Superior temporal gyrus (tissue), 1 donor: ENCODE measurements at regions not wholly inside any gene's neighbourhood (a gene's known extent, or its start where the extent isn't known, plus 50 kb on each side); places are given as distances from the start of the nearest gene placed in this dataset.
"Not testable (repeated sequence)": the region's sequence is repeated elsewhere in the genome, so short reads cannot be mapped to it uniquely, and the experiment has no call there.

Experiments used
- DNase-seq: peaks from one replicate; pipeline ENCODE4 v3.0.0-alpha.2; 2016; ENCODE audit errors: extremely low spot score

DNA sequence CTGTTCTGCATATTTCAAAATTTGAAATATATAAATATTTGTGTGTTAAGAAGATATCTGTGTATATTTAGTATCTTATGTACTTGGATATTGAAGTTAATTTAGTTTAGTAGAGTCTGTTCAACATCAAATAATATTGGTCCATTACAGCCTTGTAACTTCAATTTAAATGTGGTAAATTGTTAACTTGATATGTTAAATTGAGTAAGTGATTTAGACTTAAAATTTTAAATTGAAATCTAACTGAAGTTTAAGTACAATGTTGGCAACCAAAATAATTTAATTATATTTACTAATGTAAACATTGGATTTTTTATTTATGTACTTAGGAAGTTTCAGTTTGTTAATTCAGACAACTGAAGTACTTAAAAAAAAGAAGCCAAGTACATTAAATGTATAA, 343.9 kb upstream of the DNAJC19 start:
- DNase-seq = no peak

DNA sequence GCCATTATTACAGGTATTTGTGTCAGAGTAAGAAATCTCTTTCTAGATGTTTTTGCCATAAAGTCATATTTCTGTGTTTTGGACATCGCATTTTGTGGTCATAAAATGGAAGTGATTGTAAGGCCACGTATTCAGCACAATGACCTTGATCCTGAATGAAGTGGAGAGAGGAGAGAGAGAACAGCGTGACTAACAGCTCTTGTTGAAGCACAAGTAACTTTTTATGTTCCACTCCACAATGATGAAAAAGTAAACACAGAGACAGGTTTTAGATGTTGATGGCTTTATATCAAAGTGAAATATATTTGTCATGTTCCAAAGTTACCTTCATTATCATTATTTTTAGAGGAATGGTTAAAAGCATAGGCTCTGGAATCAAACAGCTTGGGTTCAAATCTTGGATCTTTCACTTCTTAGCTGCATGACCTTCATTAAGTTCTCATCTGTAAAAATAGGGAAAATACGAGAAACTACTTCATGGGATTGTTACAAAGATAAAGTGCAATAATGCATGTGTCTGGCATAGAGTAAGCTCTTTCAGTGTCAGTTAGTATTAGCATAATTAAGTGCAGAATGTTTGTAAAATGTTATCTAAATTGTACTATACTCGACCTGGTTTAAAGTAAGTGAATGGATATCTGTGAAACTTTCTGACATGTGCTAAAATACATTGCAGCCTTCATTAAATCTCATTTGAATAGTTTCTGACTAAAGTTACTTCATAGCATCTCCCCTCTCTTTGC, 341.5 kb upstream of the DNAJC19 start:
- DNase-seq = no peak

DNA sequence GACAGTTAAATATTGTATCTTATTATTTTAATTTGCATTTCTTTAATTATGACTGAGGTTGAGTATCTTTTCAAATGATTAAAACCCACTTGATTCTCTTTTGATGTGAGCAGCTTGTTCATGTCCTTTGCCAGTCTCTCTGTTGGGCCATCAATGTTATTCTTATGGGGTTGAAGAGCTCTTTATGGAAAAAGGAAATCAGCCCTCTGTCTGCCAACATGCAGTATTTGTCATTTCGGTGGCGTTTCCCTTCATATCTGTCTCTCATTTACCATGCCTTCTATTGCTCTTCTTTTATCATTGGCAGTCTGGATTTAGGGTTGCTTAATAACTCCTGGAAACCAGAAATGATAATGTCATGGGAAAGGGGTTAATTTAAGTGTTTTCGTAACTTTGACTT, 340.7 kb upstream of the DNAJC19 start:
- DNase-seq = peak; percentile 47

DNA sequence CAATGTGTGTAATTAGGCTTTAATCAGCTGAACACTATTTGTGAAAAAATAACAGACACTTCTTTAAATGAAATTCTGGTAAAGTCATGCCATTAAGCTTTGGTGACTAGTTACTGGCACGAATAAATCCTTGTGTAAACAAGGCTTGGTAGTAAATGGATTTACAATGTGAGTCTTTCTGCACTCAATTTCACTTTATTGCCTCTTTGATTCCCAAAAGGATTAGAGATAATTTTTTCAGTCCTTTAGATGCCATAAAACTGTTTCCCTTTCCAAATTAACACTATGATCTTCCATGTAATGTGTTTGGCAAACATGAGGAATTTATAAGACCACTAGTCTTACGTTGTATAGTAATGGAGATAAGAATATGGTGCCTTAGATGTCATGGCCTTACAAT, 339.5 kb upstream of the DNAJC19 start:
- DNase-seq = no peak

DNA sequence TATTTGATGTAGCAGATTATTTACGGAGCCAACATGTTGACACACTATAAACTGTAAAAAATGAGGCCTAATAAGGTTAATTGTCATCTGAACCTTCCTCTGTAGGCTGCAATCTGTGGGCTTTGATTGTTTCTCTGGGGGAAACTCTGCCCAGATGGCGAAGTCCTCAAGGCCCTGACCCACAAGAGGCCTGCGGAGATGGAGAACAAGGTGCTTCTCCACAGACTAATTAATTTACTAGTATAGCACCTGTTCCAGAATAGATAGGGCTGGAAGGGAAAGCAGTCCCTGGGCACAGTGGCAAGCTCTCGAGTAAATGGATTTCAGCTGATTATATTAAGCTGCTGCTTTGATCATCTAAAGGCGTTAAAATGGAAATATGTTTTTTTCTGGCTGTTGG, 338.8 kb upstream of the DNAJC19 start:
- DNase-seq = peak; percentile 60

DNA sequence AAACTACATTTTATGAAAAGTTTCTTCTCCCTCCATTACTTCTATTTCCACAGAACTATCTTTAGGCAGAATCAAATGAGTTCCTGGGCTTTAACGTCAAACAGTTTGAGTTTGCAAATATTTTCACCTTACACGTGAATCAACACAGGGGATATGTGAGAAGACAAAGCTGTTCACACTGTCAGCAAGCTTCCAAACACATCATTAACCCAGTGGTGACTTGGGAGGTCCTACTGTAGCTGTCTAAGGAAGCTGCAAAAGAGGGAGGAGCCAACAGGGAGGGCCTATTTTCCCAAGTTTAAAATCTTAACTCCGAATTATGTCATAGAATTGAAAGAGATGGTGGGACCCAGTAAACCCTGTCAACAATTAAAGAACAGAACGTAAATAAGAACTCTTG, 337.8 kb upstream of the DNAJC19 start:
- no peak for DNase-seq

DNA sequence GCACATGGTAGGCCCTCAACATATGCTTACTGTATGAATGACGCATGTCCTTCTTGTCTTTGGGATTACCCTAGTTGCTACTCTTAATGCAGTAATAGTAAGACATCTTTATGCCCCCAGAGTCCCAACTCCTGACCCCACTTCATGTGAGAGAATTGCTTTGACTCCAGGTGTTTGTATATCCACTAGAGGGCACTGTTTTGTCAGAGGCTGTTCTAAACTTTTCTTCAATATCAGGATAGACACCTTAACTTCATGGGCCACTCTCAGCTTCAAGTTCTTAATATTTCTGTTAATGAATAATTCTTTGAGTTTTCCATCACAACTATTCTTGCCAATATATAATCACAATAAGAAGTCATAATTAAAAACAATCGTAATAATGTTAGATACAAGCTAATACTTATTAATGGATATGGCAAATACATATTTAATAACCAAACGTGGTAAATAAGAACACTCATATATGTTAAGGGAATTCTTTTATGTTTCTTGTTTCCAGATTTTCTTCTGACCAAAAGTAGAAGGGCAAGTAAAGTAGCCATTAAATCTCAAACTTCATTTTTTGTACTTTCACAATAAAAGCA, 337.2 kb upstream of the DNAJC19 start:
- DNase-seq = peak; percentile 91

DNA sequence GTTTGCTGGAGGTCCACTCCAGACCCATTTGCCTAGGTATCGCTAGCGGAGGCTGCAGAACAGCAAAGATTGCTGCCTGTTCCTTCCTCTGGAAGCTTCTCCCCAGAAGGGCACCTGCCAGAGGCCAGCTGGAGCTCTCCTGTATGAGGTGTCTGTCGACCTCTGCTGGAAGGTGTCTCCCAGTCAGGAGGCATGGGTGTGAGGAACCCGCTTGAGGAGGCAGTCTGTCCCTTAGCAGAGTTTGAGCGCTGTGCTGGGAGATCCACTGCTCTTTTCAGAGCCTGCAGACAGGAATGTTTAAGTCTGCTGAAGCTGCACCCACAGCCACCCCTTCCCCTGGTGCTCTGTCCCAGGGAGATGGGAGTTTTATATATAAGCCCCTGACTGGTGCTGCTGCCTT, 335.0 kb upstream of the DNAJC19 start:
- not testable (repeated sequence) for DNase-seq

DNA sequence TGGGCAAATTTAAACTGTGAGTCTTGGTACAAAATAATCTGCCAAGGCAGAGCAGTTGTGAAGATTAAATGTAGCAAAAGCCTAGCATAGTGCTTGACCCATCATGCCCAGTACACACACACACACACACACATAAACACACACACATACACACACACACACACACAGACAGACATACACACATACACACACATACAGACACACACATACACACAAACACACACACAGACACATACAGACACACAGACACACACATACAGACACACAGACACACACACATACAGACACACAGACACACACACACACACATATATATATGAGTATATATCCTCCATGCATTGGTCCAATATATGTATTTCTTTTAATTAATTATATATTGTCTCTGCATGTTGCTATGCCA, 328.8 kb upstream of the DNAJC19 start:
- DNase-seq = no peak

DNA sequence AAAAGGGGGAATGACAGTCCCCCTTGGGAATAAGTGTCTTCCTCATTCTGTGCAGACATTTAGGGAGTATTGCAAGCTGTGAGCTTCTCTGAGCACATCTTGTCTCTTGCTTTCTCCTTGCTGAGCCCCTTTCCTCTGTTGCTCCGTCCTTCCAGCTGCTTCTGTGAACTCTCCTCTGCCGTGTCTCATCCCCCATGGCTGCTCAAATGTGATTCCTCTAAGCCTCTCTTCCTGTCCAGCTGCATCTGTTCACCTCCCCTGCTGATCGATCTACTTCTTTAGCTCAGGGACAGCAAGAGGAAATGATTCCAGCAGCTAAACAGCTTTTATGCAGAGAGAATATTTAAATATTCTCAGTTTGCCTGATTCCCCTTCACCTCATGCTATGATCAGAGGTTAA, 328.0 kb upstream of the DNAJC19 start:
- no peak for DNase-seq

DNA sequence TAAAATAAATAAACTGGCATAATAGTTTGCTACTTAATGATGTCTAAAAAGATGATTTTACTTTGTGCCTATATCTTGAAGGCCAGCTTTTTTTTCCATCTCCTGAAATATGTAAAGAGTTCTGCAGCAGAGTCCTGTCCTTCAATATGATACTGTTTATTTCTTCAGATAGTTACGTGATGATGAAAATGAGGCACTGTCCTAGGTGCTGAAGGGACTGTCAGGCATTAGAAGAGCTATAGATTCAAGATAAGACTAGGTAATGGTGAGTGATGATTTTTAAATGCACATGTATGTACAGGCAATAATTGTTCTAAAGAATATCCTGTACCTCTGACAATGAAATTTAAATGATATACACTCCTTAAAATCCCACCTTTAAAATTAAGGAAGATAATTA, 326.9 kb upstream of the DNAJC19 start:
- DNase-seq = no peak

DNA sequence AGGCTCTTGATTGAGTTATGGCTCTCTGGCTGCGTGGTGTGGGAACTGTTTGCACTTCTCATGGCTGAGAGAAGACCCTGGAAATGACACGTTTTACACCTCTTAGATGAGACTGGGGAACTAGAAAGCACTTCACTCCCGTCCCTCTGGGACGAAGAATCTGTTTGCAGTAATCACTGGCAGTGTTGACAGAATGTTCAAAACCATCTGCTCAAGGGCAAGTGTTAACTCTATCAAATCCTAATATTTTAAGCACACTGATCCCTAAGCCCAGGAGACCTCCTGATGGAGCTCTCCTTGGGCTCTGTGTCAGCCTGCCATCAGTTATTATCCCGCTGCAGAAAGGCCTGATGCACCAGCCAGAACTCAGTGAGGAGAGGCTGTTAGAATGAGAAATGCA, 323.8 kb upstream of the DNAJC19 start:
- DNase-seq = no peak

DNA sequence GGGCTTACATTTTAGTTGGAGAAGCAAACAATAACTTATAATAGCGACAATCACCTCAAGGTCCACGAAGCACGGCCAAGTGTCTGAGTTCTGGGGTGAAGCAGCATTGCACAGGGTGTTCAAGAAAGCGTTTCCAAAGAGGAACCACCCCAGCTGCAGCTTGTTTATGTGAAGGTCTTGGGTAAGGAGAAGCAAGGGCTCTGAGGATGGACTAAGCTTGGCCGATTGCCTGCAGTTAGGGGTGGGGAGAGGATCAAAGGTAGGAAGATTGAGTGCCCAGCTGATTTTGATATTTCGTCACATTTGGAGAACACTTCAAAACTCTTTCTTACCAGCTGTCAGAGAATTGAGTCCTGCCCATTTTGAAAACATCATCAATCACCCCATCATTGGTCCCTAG, 321.6 kb upstream of the DNAJC19 start:
- DNase-seq = no peak

DNA sequence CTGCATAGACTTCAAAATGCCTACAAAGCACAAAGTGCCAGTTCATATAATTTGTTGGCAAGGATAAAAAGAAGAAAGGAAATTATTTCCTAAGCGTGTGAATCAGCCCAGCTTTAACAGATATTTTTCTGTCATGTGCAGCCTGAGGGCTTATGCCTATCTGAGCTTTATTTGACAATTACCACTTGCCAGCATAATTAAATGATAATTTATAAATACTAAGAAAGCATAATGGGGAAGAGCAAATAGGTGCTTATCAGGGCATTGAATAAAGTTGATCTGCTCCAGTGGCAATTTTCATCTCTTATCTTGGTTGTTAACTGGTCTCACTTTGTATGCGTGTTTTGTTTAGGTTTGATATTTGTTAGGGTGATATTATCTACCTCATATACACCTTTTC, 313.4 kb upstream of the DNAJC19 start:
- no peak for DNase-seq

DNA sequence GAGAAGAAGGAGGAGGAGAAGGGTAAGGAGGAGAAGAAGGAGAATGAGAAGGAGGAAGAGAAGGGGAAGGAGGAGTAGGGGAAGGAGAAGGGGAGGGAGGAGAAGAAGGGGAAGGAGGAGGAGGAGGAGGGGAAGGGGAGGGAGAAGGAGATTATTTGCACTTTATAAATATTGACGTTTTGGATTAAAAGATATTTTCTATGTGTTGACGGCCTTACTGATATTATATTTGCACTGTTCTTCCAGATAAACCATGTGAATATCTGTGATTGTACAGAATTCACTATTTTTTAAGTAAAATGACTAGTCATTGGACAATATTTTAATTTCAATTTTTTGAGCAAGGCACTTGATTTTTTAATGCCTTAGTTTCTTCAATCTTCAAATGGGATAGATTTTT, 310.5 kb upstream of the DNAJC19 start:
- no peak for DNase-seq

DNA sequence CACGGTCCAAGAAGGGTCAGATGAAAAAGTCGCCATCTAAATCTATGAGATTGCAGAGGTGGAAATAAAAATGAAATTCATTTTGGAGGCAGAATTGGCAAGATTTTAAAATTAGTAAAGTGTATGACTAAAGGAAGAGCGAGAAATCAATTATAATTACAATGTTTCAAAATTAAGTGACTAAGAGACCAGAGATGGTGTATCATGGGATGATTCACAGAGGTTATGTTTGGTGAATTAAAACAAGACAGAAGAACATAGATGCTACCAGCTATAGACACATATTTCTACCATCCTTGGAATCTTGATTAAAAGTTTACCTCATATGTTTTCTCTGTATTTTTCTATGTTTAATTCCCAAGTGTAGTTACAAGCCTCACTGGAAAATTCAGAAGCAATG, 308.9 kb upstream of the DNAJC19 start:
- DNase-seq = no peak

DNA sequence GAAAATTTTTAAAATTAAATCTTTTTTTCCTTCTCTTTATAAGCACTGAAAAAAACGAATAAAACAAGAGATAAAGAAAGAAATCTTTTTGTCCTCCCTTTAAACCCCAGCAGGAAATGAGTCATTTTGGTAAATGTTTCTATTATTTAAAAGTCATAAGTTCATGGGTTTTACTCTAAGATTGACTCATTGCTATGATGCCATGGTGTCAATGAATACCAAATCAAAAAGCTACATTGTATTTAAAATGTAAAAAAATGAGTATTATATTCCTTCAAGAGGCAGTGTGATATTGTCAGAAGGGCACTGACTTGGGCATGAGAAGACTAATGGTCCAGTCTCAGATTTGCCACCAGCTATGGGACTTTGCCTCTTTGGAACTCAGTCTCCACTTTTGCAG, 303.4 kb upstream of the DNAJC19 start:
- DNase-seq = no peak

DNA sequence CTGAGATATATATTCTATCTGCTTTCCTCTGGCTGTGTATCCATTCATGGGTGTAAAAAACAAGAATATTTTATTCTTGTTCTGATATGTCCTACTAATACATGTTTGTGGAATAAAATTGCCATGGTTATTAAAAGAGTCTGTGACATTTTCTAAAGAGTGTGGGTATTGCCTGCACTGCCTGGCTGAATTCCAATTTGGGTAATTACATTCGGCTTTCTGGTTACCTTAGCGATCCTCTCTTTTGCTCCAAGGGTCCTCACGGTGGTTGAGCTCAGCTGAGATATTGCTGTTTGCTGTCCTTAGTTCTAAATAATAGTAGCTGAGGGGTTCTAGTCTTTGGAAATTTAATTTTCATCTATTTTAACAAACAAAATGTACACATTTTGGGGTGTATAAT, 301.4 kb upstream of the DNAJC19 start:
- DNase-seq = no peak

DNA sequence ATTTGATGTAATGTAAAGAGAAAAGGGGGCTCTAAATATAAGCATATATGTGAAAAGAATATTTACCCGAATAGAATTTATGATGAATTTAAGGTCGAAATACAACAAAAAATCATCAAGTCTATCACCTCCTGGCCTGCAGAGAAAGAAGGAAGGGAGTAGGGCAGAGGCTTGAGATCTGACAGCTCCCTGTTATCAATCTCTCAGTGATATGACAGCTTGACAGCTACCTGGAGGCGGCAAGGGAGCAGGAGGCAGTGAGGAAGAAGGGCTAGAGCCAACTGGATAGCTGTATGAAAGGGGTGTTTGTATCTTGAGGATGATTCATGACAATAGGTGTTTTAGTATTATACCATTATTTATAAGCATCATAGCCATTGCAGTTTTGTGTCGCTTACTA, 299.8 kb upstream of the DNAJC19 start:
- no peak for DNase-seq

DNA sequence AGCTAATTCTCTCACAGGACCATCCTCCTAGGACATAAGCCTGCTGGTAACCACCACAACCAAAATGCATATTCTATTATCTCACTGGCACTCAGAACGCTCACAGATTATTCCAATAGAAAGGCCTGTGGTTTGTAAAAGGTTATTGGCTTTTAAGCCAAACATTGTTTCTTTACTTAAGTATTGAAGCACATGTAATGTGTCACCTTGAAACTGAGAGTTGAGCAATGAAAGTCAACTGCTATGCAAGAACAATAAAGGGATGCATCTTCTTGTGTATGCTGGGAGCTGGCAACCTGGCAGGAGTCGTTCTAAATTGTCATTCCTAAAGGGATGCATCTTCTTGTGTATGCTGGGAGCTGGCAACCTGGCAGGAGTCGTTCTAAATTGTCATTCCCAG, 298.6 kb upstream of the DNAJC19 start:
- no peak for DNase-seq

DNA sequence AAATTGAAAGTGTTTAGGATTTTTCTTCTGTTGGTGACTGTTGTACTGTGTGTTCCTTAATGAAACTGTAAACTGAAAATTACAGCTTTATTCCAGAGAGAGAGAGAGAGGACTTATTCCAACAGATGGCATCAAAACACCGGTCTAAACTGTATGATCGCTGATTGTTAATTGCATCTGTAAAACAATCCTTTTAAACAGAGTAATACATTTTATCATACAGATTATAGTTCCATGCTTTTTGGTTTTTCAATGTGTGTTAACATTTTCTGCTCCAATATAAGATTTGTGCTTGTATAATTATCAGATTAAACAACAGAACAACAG, 289.7 kb upstream of the DNAJC19 start:
- peak; percentile 76 for DNase-seq

DNA sequence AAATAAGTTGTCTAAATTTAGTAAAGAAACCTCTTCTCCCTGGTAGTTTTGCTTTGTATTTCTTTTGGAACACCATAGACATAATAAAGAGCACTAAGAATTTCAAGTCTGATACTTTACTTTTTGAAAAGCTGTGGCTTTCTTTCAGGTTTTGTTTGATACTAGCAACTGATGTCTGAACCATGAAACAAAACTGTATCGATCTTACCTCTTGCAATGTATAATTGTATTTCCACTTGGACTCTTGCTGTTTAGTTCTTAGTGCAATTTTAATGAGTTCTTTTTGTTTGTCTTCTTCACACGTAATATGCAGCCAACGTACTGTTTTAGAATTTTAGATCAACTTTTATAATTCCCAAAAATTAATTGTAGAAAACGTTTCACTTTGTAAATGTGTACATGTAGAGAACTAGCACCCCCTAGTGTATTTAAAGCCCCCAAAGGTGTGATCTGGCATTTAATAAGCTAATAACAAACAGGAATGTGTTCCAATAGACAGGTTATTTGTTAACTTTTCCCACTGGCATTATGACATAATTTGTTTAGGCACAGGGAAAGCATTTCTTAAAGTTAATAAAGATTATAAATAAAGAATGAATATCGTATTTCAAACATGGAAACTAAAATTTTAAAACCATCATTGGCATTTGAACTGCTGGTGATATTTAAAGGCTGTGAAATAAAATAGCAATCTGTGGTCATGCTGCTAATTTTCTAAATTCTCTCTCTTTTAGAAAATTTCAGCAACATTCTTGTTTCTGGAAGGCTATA, 289.1 kb upstream of the DNAJC19 start:
- peak; percentile 66 for DNase-seq

DNA sequence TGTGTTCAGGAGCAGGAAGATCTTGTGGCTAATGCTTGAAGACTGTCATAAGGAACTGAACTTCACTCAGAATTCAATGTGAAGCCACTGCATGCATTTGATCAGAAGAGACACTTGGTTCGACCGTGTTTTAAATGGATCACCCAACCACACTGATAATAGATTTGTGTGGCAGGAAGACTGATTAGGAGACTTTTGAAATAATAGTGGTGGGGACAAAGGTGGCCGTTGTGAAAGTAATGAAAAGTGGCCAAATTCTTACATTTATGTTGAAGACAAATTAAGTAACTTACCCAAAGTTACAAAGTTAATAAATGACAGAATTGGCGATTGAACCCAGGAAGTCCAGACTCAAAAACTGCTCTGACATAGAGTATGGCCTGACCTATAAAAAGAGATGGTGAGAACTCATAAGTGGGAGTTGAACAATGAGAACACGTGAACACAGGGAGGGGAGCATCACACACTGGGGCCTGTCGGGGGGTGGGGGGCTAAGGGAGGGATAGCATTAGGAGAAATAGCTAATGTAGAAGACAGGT, 286.9 kb upstream of the DNAJC19 start:
- no peak for DNase-seq
